ENCODE measurements at regions not wholly inside any gene's neighbourhood (a gene's known extent, or its start where the extent isn't known, plus 50 kb on each side); places are given as distances from the start of the nearest gene placed in this dataset.

DNA sequence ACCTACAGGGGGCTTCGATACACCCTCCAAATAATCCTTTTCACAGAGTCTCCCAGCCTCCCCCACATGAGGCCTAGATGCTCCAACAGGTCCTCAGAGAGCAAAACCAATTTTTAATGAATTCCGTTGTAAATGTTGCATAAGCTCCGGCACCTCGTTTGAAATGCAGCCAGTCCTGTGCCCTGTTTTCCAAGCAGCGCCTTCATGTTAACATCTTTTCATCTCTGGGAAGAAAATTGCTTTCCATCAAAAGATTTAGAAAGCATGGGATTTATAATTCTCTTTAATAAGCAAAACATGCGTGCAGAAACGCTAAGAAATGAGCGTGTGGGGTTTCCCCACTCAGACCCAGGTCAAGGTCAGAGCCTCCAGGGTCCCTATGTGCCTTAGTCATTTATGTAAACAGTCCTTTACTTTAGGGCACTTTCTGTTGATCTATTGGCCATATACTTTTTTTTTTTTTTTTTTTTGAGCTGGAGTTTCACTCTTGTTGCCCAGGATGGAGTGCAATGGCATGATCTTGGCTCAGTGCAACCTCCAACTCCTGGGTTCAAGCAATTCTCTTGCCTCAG is 177.5 kb upstream of the S1PR3 start:
- Histone ChIP-seq H3K4me1 (ENCODE audit: low read length) (no peaks in the 10 kb centered on the region), H3K27me3 (ENCODE audit: low read depth, low read length) (no peaks in the 10 kb centered on the region), H3K9me3 (ENCODE audit: insufficient read depth, low read length) (no peaks in the 10 kb centered on the region), H3K4me2 (ENCODE audit: low read length) (no peak overlapping the region), H4K20me1 (ENCODE audit: insufficient read depth, low read length) (no peaks in the 10 kb centered on the region), H3K27ac (ENCODE audit: low read length) (no peak overlapping the region), H3K36me3 (replicated peaks; ENCODE audit: low read depth, low read length) (no peaks in the 10 kb centered on the region), H3K79me2 (ENCODE audit: low read length) (no peaks in the 10 kb centered on the region), H2AFZ (ENCODE audit: low read depth, low read length) (no peak overlapping the region), H3K9ac (ENCODE audit: low read length) (no peak overlapping the region), H3K4me3 (ENCODE audit: low read length) (no peak overlapping the region)
- TF ChIP-seq CTCF (IDR thresholded peaks at IDR 0.05; ENCODE audit: low read depth, low read length) (no peak), EZH2phosphoT487 (IDR thresholded peaks at IDR 0.05; ENCODE audit: low read depth) (no peak)

- no peaks in the 10 kb centered on the region for H3K27me3 ChIP-seq (ENCODE audit: low read depth, low read length)
- no peaks in the 10 kb centered on the region for H3K36me3 ChIP-seq (replicated peaks; ENCODE audit: low read depth, low read length)
- no peak overlapping the region for H3K27ac ChIP-seq (ENCODE audit: low read length)
- H3K4me2 ChIP-seq (ENCODE audit: low read length), result no peak overlapping the region
- no peaks in the 10 kb centered on the region for H4K20me1 ChIP-seq (ENCODE audit: insufficient read depth, low read length)
- H3K4me1 ChIP-seq (ENCODE audit: low read length), result no peaks in the 10 kb centered on the region
- no peak overlapping the region for H3K4me3 ChIP-seq (ENCODE audit: low read length)
- no peak overlapping the region for H3K9ac ChIP-seq (ENCODE audit: low read length)
- H2AFZ ChIP-seq (ENCODE audit: low read depth, low read length), result no peak overlapping the region
- no peaks in the 10 kb centered on the region for H3K9me3 ChIP-seq (ENCODE audit: insufficient read depth, low read length)
- no peak for TF ChIP-seq CTCF (IDR thresholded peaks at IDR 0.05; ENCODE audit: low read depth, low read length)
- no peak for TF ChIP-seq EZH2phosphoT487 (IDR thresholded peaks at IDR 0.05; ENCODE audit: low read depth)
- no peaks in the 10 kb centered on the region for H3K79me2 ChIP-seq (ENCODE audit: low read length)
Measured at GRCh38 chr9:88814577-88814976, 176.7 kb upstream of the S1PR3 start.

GRCh38 chr9:88816141-88816540 is 175.1 kb upstream of the S1PR3 start:
- Histone ChIP-seq H3K4me1 (ENCODE audit: low read length) (no peaks in the 10 kb centered on the region), H3K79me2 (ENCODE audit: low read length) (no peaks in the 10 kb centered on the region), H3K9ac (ENCODE audit: low read length) (no peak overlapping the region), H3K4me3 (ENCODE audit: low read length) (no peak overlapping the region), H3K4me2 (ENCODE audit: low read length) (no peak overlapping the region), H3K36me3 (replicated peaks; ENCODE audit: low read depth, low read length) (no peaks in the 10 kb centered on the region), H3K27me3 (ENCODE audit: low read depth, low read length) (no peaks in the 10 kb centered on the region), H3K9me3 (ENCODE audit: insufficient read depth, low read length) (no peaks in the 10 kb centered on the region), H4K20me1 (ENCODE audit: insufficient read depth, low read length) (no peaks in the 10 kb centered on the region), H3K27ac (ENCODE audit: low read length) (no peak overlapping the region), H2AFZ (ENCODE audit: low read depth, low read length) (no peak overlapping the region)
- TF ChIP-seq EZH2phosphoT487 (IDR thresholded peaks at IDR 0.05; ENCODE audit: low read depth) (no peak), CTCF (IDR thresholded peaks at IDR 0.05; ENCODE audit: low read depth, low read length) (no peak)

DNA sequence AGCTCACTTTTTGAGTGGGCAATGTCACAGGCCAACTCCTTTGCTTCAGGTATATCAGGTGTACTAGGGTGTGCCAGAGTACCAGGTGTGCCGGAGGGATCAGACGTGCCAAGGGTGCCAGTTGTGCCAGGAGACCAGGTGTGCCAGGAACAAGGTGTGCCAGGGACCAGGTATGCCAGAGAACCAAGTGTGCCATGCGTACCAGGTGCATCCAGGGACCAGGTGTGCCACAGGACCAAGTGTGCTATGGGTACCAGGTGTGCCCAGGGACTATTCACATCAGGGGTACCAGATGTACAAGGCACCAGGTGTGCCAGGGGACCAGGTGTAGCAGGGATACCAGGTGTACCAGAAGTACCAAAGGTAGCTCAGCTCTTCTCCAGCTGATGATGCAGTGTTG is 174.7 kb upstream of the S1PR3 start:
- Histone ChIP-seq H3K4me2 (ENCODE audit: low read length) (no peak overlapping the region), H3K79me2 (ENCODE audit: low read length) (no peaks in the 10 kb centered on the region), H3K4me3 (ENCODE audit: low read length) (no peak overlapping the region), H2AFZ (ENCODE audit: low read depth, low read length) (no peak overlapping the region), H3K9ac (ENCODE audit: low read length) (no peak overlapping the region), H3K9me3 (ENCODE audit: insufficient read depth, low read length) (no peaks in the 10 kb centered on the region), H4K20me1 (ENCODE audit: insufficient read depth, low read length) (no peaks in the 10 kb centered on the region), H3K27ac (ENCODE audit: low read length) (no peak overlapping the region), H3K36me3 (replicated peaks; ENCODE audit: low read depth, low read length) (no peaks in the 10 kb centered on the region), H3K27me3 (ENCODE audit: low read depth, low read length) (no peaks in the 10 kb centered on the region), H3K4me1 (ENCODE audit: low read length) (no peaks in the 10 kb centered on the region)
- TF ChIP-seq EZH2phosphoT487 (IDR thresholded peaks at IDR 0.05; ENCODE audit: low read depth) (no peak), CTCF (IDR thresholded peaks at IDR 0.05; ENCODE audit: low read depth, low read length) (no peak)
